HG03442 (cell line): ENCODE measurements at regions not wholly inside any gene's neighbourhood (a gene's known extent, or its start where the extent isn't known, plus 50 kb on each side); places are given as distances from the start of the nearest gene placed in this dataset.
"Not testable (repeated sequence)": the region's sequence is repeated elsewhere in the genome, so short reads cannot be mapped to it uniquely, and the experiment has no call there.

Experiments used
- ATAC-seq: cut with Tn5 transposase; IDR thresholded peaks from one replicate; pipeline ENCODE4 v1.9.1; 2021; ENCODE audit warnings: mild to moderate bottlenecking, moderate library complexity; ENCODE audit not compliant: unreplicated experiment

DNA sequence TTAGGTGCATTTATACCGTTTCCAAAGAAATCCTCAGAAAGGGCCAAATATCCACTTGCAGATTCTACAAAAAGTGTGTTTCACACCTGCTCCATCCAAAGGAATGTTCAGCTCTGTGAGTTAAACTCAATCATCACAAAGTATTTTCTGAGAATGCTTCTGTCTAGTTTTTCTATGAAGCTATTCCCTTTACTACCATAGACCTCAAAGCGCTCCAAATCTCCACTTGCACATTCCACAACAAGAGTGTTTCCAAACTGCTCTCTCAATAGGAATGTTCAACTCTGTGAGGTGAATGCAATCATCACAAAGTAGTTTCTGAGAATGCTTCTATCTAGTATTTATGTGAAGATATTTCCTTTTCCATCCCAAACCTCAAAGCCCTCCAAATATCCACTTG lies 412.7 kb upstream of the WSB1 start:
- ATAC-seq: not testable (repeated sequence)

DNA sequence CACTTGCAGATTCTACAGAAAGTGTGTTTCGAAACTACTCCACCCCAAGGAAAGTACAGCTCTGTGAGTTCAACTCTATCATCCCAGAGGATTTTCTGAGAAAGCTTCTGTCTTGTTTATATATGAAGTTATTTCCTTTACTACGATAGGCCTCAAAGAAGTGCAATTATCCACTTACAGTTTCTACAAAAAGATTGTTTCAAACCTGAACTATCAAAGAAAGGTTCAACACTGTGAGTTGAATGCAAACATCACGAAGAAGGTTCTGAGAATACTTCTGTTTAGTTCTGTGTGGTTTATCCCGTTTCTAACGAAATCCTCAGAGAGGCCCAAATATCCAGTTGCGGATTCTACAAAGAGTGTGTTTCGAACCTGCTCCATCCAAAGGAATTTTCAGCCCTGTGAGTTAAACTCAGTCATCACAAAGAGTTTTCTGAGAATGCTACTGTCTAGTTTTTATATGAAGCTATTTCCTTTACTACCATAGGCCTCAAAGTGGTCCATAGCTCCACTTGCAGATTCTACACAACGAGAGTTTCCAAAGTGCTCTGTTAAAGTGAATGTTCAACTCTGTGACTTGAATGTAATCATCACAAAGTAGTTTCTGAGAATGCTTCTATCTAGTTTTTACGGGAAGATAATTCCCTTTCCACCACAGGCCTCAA lies 411.7 kb upstream of the WSB1 start:
- peak; percentile 77 for ATAC-seq

DNA sequence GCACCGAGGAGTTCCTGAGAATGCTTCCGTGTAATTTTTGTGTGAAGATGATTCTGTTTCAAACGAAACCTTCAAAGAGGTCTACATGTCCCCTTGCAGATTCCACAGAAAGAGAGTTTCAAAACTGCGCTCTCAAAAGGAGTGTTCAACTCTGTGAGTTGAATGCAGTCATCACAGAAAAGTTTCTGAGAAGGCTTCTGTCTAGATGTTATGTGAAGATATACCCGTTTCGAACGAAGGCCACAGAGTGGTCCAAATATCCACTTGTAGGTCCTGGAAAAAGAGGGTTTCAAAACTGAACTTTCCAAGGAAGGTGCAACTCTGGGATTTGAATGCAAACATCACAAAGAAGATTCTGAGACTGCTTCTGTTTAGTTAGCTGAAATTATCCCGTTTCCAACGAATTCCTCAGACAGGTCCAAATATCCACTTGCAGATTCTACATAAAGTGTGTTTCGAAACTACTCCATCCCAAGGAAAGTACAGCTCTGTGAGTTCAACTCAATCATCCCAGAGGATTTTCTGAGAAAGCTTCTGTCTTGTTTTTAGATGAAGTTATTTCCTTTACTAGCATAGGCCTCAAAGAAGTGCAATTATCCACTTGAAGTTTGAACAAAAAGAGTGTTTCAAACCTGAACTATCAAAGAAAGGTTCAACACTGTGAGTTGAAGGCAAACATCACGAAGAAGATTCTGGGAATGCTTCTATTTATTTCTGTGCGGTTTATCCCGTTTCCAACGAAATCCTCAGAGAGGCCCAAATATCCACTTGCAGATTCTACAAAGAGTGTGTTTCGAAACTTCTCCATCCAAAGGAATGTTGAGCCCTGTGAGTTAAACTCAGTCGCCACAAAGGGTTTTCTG lies 409.8 kb upstream of the WSB1 start:
- not testable (repeated sequence) for ATAC-seq

DNA sequence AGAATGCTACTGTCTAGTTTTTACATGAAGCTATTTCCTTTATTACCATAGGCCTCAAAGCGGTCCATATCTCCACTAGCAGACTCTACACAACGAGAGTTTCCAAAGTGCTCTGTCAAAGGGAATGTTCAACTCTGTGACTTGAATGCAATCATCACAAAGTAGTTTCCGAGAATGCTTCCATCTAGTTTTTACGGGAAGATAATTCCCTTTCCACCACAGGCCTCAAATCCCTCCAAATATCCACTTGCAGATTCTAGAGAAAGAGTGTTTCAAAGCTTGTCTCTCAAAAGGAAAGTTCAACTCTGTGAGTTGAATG lies 409.2 kb upstream of the WSB1 start:
- not testable (repeated sequence) for ATAC-seq

DNA sequence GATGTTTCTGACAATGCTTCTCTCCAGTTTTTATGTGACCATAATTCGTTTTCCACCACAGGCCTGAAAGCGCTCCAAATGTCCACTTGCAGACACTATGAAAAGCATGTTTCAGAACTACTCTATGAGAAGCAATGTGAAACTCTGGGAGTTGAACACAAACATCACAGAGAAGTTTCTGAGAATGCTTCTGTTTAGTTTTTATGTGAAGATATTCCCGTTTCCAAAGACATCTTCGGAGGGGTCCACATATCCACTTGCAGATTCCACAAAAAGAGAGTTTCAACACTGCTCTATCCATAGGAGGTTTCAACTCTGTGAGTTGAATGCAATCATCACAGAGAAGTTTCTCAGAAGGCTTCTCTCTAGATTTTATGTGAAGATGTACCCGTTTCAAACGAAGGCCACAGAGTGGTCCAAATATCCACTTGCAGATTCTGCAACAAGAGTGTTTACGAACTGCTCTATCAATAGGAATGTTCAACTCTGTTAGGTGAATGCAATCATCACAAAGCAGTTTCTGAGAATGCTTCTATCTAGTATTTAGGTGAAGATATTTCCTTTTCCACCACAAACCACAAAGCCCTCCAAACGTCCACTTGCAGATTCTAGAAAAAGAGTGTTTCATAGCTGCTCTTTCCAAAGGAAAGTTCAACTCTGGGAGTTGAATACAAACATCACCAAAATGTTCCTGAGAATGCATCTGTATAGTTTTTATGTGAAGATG lies 408.5 kb upstream of the WSB1 start:
- ATAC-seq: not testable (repeated sequence)
